ENCODE measurements at regions not wholly inside any gene's neighbourhood (a gene's known extent, or its start where the extent isn't known, plus 50 kb on each side); places are given as distances from the start of the nearest gene placed in this dataset.
"Not testable (repeated sequence)": the region's sequence is repeated elsewhere in the genome, so short reads cannot be mapped to it uniquely, and the experiment has no call there.

DNA sequence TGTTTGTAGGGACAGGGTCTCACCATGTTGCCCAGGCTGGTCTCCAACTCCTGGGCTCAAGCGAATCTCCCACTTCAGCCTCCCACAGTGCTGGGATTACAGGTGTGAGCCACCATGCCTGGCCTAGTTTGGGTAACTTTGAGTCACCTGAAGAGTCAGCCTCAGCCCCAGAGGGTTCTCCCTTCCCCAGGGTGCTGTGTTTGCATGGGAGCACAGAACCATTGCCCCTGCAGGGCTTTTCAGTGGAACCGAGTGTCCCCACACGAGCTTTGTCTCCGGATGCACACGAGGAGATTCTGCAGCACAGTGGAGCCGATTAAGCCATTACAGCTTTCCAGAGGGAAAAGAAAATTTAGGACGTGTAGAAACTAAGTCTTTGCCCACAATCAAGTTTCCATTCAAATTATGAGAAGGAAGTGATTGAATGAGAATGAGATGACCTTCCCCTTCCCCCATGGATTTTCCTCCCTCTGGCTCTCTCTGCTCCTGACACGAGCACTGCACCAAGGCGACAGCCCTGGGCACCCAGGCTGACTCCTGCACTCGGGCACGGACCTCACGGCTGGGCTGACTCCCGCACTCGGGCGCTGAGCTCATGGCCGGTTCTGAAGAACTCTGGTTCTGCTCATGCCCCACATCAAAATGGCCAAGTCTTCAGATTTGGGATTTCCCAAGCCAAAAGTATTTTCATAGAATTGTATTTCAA lies 81.8 kb downstream of the TTLL2 start:
- TF ChIP-seq POLR2A (IDR thresholded peaks at IDR 0.05; ENCODE audit: borderline replicate concordance, extremely low read depth, insufficient read depth, insufficient read length); SP1 (IDR thresholded peaks at IDR 0.05; ENCODE audit: low read depth); POLR2AphosphoS5 (IDR thresholded peaks at IDR 0.05; ENCODE audit: low read depth, low read length): not testable (repeated sequence)
- TF ChIP-seq, protein P1, sequence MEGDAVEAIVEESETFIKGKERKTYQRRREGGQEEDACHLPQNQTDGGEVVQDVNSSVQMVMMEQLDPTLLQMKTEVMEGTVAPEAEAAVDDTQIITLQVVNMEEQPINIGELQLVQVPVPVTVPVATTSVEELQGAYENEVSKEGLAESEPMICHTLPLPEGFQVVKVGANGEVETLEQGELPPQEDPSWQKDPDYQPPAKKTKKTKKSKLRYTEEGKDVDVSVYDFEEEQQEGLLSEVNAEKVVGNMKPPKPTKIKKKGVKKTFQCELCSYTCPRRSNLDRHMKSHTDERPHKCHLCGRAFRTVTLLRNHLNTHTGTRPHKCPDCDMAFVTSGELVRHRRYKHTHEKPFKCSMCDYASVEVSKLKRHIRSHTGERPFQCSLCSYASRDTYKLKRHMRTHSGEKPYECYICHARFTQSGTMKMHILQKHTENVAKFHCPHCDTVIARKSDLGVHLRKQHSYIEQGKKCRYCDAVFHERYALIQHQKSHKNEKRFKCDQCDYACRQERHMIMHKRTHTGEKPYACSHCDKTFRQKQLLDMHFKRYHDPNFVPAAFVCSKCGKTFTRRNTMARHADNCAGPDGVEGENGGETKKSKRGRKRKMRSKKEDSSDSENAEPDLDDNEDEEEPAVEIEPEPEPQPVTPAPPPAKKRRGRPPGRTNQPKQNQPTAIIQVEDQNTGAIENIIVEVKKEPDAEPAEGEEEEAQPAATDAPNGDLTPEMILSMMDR (IDR thresholded peaks at IDR 0.05 in 2 of 3, conservative IDR thresholded peaks at IDR 0.05 in 1 of 3; ENCODE audit: borderline replicate concordance in 1 of 3, insufficient read depth in 1 of 3, low read depth in 2 of 3, low read length in 2 of 3) = not testable (repeated sequence)

Measured in HCT116 (cell line).